ENCODE measurements at regions not wholly inside any gene's neighbourhood (a gene's known extent, or its start where the extent isn't known, plus 50 kb on each side); places are given as distances from the start of the nearest gene placed in this dataset.

- ATAC-seq (no peak), DNase-seq (ENCODE audit: low read depth, low spot score) (no peak)
- Histone ChIP-seq H3K4me3 (ENCODE audit: low read depth in 2 of 2, low read length in 2 of 2) (no peak overlapping the region), H3K4me1 (ENCODE audit: control insufficient read depth, insufficient read depth, low read length) (no peaks in the 10 kb centered on the region; the same call in 1 of the 2 replicates), H3K27me3 (ENCODE audit: control insufficient read depth, insufficient read depth, low read length) (no peaks in the 10 kb centered on the region), H3K27ac (ENCODE audit: low read length) (no peak overlapping the region; the same call in 1 of the 2 replicates), H3K9me3 (ENCODE audit: control insufficient read depth, insufficient read depth, low read depth, low read length) (no peaks in the 10 kb centered on the region; the same call in 1 of the 2 replicates), H3K36me3 (ENCODE audit: control insufficient read depth, insufficient read depth, low read length) (no peaks in the 10 kb centered on the region)
- intact Hi-C loops (cut with micrococcal nuclease; ENCODE audit: unreplicated experiment), result no loop called here
- in situ Hi-C loops (cut with HindIII; ENCODE audit: low pct_unique_long_range_greater_than_20kb, low sequenced_read_pairs), result no loop called here
- no peak for TF ChIP-seq SIN3A (IDR thresholded peaks at IDR 0.05; ENCODE audit: borderline replicate concordance, insufficient read depth, low read depth, low read length)
- no peak for TF ChIP-seq CTCF (IDR thresholded peaks at IDR 0.05)
- TF ChIP-seq REST (IDR thresholded peaks at IDR 0.05; ENCODE audit: insufficient read depth in 1 of 2, low read depth in 2 of 2, low read length in 1 of 2), result no peak
- no TSS peak for BruUV-seq (replicated peaks)
- ChIA-PET POLR2A (interaction anchor here (0.6 kb wide), 1 partner anchor 622 kb away, joined by 4 read pairs; no protein-coding TSS in a partner anchor), CTCF (no interaction called here)
Observed at GRCh38 chr5:26530305-26530704, 508.1 kb downstream of the CDH9 start.

- ChIA-PET CTCF (interaction anchor here (0.6 kb wide), 1 partner anchor 61 kb away, joined by 4 read pairs; no protein-coding TSS in a partner anchor), POLR2A (no interaction called here)
- ATAC-seq, result no peak
- no peaks in the 10 kb centered on the region for H3K4me1 ChIP-seq (ENCODE audit: control insufficient read depth, insufficient read depth, low read length)
- 0 out of 2 replicates have a peak, but pooled peaks cover 2% of the 10 kb centered on the region for H3K9me3 ChIP-seq (ENCODE audit: control insufficient read depth, insufficient read depth, low read depth, low read length)
- intact Hi-C loops (cut with micrococcal nuclease; ENCODE audit: unreplicated experiment), result no loop called here
- H3K4me3 ChIP-seq (ENCODE audit: low read depth in 2 of 2, low read length in 2 of 2), result no peak overlapping the region
- TF ChIP-seq TCF7L2 (IDR thresholded peaks at IDR 0.05; ENCODE audit: low read depth, low read length) (no peak), REST (IDR thresholded peaks at IDR 0.05; ENCODE audit: insufficient read depth in 1 of 2, low read depth in 2 of 2, low read length in 1 of 2) (no peak), CTCF (IDR thresholded peaks at IDR 0.05) (no peak), SIN3A (IDR thresholded peaks at IDR 0.05; ENCODE audit: borderline replicate concordance, insufficient read depth, low read depth, low read length) (no peak), POLR2AphosphoS5 (IDR thresholded peaks at IDR 0.05; ENCODE audit: low read depth, low read length) (no peak)
- H3K27ac ChIP-seq (ENCODE audit: low read length), result no peak overlapping the region
- no TSS peak for BruUV-seq (replicated peaks)
- no peaks in the 10 kb centered on the region for H3K36me3 ChIP-seq (ENCODE audit: control insufficient read depth, insufficient read depth, low read length)
- in situ Hi-C loops (cut with HindIII; ENCODE audit: low pct_unique_long_range_greater_than_20kb, low sequenced_read_pairs), result no loop called here
- no peaks in the 10 kb centered on the region for H3K27me3 ChIP-seq (ENCODE audit: control insufficient read depth, insufficient read depth, low read length)
- DNase-seq (ENCODE audit: low read depth, low spot score), result no peak
Observed at GRCh38 chr5:26519245-26519644, 519.1 kb downstream of the CDH9 start.
